ENCODE measurements at regions not wholly inside any gene's neighbourhood (a gene's known extent, or its start where the extent isn't known, plus 50 kb on each side); places are given as distances from the start of the nearest gene placed in this dataset.

GRCh38 chr10:109287858-109288257, 635.5 kb downstream of the XPNPEP1 start:
- H3K27me3 Mint-ChIP-seq (ENCODE audit: insufficient read depth, low read depth, poor library complexity) = no peaks in the 10 kb centered on the region
- DNase-seq (ENCODE audit: low spot score) = no peak
- H3K27ac ChIP-seq (ENCODE audit: low read depth) = no peak overlapping the region
- no peak for ATAC-seq
- H3K9me3 Mint-ChIP-seq = peaks cover 5% of the 10 kb centered on the region; the same call in 2 of the 3 replicates
- no peaks in the 10 kb centered on the region for H3K27me3 ChIP-seq (ENCODE audit: insufficient read depth)
- no peaks in the 10 kb centered on the region for H3K4me1 ChIP-seq (ENCODE audit: insufficient read depth)
- TF ChIP-seq ZNF331 (CRISPR knock-in tag; IDR thresholded peaks at IDR 0.05; ENCODE audit: low read depth) = no peak
- TF ChIP-seq STAT1 (IDR thresholded peaks at IDR 0.05; ENCODE audit: unreplicated experiment) = no peak
- no peak for TF ChIP-seq NANOG (IDR thresholded peaks at IDR 0.05; ENCODE audit: borderline replicate concordance)
- no peak for TF ChIP-seq EZH2 (IDR thresholded peaks at IDR 0.05; ENCODE audit: low read depth, unreplicated experiment)
- no peak for TF ChIP-seq ZNF462 (CRISPR knock-in tag; IDR thresholded peaks at IDR 0.05)
- no peak for TF ChIP-seq CREB1 (CRISPR knock-in tag; IDR thresholded peaks at IDR 0.05; ENCODE audit: low read depth)
- TF ChIP-seq REST (IDR thresholded peaks at IDR 0.05; ENCODE audit: unreplicated experiment) = no peak
- no peak for TF ChIP-seq ZNF114 (CRISPR knock-in tag; IDR thresholded peaks at IDR 0.05)
- TF ChIP-seq, protein P1, sequence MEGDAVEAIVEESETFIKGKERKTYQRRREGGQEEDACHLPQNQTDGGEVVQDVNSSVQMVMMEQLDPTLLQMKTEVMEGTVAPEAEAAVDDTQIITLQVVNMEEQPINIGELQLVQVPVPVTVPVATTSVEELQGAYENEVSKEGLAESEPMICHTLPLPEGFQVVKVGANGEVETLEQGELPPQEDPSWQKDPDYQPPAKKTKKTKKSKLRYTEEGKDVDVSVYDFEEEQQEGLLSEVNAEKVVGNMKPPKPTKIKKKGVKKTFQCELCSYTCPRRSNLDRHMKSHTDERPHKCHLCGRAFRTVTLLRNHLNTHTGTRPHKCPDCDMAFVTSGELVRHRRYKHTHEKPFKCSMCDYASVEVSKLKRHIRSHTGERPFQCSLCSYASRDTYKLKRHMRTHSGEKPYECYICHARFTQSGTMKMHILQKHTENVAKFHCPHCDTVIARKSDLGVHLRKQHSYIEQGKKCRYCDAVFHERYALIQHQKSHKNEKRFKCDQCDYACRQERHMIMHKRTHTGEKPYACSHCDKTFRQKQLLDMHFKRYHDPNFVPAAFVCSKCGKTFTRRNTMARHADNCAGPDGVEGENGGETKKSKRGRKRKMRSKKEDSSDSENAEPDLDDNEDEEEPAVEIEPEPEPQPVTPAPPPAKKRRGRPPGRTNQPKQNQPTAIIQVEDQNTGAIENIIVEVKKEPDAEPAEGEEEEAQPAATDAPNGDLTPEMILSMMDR (conservative IDR thresholded peaks at IDR 0.05; ENCODE audit: low read depth in 2 of 2) = no peak
- no peak for TF ChIP-seq EZH2phosphoT487 (IDR thresholded peaks at IDR 0.05; ENCODE audit: unreplicated experiment)
- TF ChIP-seq POLR2AphosphoS5 (IDR thresholded peaks at IDR 0.05; ENCODE audit: low read depth) = no peak
- no peak for TF ChIP-seq JUNB (IDR thresholded peaks at IDR 0.05; ENCODE audit: unreplicated experiment)
- TF ChIP-seq, protein P2, sequence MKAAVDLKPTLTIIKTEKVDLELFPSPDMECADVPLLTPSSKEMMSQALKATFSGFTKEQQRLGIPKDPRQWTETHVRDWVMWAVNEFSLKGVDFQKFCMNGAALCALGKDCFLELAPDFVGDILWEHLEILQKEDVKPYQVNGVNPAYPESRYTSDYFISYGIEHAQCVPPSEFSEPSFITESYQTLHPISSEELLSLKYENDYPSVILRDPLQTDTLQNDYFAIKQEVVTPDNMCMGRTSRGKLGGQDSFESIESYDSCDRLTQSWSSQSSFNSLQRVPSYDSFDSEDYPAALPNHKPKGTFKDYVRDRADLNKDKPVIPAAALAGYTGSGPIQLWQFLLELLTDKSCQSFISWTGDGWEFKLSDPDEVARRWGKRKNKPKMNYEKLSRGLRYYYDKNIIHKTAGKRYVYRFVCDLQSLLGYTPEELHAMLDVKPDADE (IDR thresholded peaks at IDR 0.05) = no peak
- H3K4me1 Mint-ChIP-seq = no peaks in the 10 kb centered on the region
- no peak overlapping the region for H2AFZ ChIP-seq
- no peak overlapping the region for H3K4me3 ChIP-seq
- H3K4me3 Mint-ChIP-seq = no peak overlapping the region
- no peak overlapping the region for H3K27ac Mint-ChIP-seq
- no peak overlapping the region for H3K4me2 ChIP-seq
- no peaks in the 10 kb centered on the region for H4K20me1 ChIP-seq (replicated peaks; ENCODE audit: insufficient read depth)
- H3K36me3 Mint-ChIP-seq (ENCODE audit: low read depth) = no peaks in the 10 kb centered on the region
- no peaks in the 10 kb centered on the region for H3F3A ChIP-seq (replicated peaks; ENCODE audit: low read depth)
- no peaks in the 10 kb centered on the region for H3K9me2 ChIP-seq (ENCODE audit: insufficient read depth)
- H3K36me3 ChIP-seq (ENCODE audit: insufficient read depth) = no peaks in the 10 kb centered on the region
- no peaks in the 10 kb centered on the region for H3K79me2 ChIP-seq (replicated peaks; ENCODE audit: insufficient read depth)

Measured in GM23338 (cell line).